Hepatocyte (in vitro differentiated cells): ENCODE measurements at regions not wholly inside any gene's neighbourhood (a gene's known extent, or its start where the extent isn't known, plus 50 kb on each side); places are given as distances from the start of the nearest gene placed in this dataset.

Experiments used
- EZH2 ChIP-seq: fragments of 200-600 bp; sonication (generic); IDR thresholded peaks from 2 replicates; pipeline ENCODE4 v1.6.1; 2016; ENCODE audit warnings: antibody characterized with exemption, mild to moderate bottlenecking, borderline replicate concordance
- EZH2phosphoT487 ChIP-seq: fragments of 200-600 bp; sonication (generic); IDR thresholded peaks from one replicate; pipeline ENCODE4 v1.6.1; 2018; ENCODE audit warnings: antibody characterized with exemption, mild to moderate bottlenecking, low read depth, moderate library complexity; ENCODE audit not compliant: unreplicated experiment, severe bottlenecking
- TF ChIP-seq, protein P1 (sequence below): fragments of 200-600 bp; sonication (generic); IDR thresholded peaks from 2 replicates; pipeline ENCODE4 v1.5.1; 2016; ENCODE audit warnings: antibody characterized with exemption, mild to moderate bottlenecking; ENCODE audit not compliant: poor library complexity

DNA sequence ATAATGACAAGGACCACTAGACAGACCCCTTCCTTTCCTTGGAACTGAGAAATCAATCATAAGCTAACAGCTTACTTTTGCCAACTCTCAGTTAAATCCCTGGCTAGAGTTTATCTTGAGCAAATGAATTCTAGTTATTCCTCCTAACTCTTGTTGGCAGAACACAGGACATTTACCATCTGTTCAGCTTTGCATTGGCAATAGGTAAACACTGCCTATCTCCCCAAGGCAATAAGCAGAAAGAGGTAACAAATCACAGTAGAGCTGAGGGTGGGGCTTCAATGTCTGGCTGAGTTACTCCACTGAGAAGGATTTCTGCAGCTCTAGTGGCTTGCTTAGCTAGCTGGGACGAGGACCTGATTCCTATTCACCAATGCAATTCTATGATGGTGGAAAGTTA, 503.3 kb upstream of the GRIA1 start:
- no peak for TF ChIP-seq EZH2
- TF ChIP-seq, protein P1, sequence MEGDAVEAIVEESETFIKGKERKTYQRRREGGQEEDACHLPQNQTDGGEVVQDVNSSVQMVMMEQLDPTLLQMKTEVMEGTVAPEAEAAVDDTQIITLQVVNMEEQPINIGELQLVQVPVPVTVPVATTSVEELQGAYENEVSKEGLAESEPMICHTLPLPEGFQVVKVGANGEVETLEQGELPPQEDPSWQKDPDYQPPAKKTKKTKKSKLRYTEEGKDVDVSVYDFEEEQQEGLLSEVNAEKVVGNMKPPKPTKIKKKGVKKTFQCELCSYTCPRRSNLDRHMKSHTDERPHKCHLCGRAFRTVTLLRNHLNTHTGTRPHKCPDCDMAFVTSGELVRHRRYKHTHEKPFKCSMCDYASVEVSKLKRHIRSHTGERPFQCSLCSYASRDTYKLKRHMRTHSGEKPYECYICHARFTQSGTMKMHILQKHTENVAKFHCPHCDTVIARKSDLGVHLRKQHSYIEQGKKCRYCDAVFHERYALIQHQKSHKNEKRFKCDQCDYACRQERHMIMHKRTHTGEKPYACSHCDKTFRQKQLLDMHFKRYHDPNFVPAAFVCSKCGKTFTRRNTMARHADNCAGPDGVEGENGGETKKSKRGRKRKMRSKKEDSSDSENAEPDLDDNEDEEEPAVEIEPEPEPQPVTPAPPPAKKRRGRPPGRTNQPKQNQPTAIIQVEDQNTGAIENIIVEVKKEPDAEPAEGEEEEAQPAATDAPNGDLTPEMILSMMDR, result no peak
- no peak for TF ChIP-seq EZH2phosphoT487
